ENCODE measurements at regions not wholly inside any gene's neighbourhood (a gene's known extent, or its start where the extent isn't known, plus 50 kb on each side); places are given as distances from the start of the nearest gene placed in this dataset.

DNA sequence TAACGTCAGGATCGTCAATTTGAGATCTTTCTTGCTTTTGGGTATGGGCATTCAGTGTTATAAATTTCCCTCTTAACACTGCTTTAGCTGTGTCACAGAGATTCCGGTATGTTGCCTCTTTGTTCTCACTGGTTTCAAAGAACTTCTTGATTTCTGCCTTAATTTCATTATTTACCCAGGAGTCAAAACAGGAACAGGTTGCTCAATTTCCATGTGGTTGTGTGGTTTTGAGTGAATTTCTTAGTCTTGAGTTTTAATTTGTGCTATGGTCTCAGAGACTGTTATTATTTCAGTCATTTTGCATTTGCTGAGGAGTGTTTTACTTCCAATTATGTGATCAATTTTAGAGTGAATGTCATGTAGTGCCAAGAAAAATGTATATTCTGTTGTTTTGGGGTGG lies 153.1 kb downstream of the PCDH17 start:
- no peak for DNase-seq (ENCODE audit: low read depth in 2 of 2)

DNA sequence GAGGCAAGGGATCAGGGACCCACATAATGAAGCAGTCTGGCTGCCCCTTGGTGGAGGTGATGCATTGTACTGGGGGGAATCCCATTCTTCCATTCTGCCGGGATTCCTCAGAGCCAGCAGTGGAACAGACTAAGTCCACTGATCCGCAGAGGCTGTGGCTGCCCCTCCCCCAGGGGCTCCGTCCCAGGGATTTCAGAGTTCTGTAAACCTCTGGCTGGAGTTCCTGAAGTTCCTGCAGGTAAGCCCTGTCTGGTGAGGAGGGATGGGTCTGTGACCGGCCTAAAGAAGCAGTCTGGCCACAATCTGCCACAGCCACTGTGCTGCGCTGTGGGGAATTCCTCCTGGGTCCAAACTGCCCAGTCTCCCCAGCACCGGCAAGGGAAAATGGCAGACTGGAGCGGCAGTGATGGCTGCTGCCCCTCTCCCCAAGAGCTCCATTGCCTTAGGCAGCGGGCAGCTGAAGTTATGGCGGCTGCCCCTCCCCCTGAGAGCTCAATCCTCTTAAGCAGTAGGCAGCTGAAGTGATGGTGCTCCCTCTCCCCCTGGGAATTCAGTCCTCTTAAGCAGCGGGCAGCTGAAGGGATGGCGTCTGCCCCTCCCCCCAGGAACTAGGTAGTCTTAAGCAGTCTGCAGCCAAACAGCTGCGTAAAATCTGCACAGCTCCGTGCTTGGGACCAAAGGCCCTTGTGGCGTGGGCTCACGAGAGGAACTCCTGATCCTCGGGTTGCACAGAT lies 155.7 kb downstream of the PCDH17 start:
- no peak for DNase-seq (ENCODE audit: low read depth in 2 of 2)

DNA sequence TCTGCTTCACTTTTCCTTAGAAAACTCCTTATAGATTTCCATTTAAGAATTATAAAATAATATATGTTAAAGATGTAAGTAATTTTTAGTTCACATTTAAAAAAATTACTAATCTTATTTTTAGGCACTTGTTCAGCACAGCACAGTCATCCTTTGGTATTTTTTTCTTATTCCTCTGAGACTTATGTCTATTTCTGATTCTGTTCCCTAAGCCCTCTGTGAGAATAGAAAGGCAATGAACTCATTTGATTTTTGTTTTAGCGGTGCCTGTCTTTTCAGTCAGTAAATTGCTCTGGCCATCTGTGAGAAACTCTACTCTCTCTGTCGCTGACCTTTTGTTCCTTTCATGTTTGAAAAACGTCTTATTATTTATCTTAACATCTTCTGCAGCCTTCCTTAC lies 168.1 kb downstream of the PCDH17 start:
- DNase-seq (ENCODE audit: low read depth in 2 of 2): no peak

DNA sequence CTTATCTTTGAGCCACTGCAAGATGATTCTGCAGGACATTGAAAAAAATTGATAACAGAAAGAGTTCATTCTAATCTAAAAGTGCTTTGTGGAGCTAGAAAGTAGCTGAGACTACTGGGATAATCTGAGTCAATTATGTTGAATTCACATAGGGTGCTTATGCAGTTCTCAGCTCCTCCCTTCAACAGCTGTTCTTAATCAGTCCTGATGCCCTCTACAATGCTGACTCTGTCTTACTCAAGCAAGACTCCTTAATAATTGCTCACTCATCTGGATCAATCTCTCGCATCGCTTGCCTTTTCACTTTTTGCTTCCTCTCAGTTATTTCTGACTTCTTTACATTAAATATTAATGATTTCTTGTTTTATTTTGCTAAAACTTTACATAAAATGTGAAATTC lies 182.1 kb downstream of the PCDH17 start:
- no peak for DNase-seq (ENCODE audit: low read depth in 2 of 2)

DNA sequence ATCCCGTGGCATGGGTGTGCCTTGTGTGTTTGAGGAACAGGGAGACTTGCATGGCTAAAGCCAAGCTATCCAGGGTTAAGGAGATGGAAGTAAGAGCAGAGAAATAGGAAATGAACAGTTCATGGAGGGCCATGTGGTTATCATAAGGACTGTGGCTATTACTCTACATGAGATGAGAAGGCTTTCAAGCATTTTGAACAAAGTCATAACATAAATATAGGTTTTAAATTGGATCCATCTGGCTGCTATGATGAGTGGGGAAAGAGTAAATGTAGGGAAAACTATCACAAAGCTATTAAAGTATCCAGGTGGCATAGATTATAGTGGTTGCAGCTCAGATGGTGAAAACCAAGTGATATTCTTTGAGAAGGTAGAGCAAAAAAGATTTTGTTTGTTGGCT lies 184.1 kb downstream of the PCDH17 start:
- DNase-seq (ENCODE audit: low read depth in 2 of 2): no peak

DNA sequence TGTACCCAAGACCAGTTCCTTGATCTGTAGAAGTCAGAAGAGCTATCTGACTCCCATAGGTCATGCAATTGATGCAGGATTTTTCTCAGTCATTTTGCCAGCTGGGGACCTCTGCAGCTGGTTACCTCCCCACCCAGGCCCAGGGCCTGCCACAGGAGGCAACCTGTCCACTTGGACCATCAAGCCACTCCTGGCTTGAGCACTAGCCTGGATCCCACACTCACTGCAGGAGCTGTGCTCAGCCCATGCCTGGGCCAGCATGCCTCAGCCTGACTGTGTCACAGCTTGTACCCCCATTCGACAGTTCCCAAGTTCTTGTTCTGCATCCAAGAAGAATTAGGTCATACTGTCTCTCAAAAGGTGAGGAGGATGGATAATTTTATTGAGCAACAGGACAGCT lies 189.4 kb downstream of the PCDH17 start:
- DNase-seq (ENCODE audit: low read depth in 2 of 2): no peak

DNA sequence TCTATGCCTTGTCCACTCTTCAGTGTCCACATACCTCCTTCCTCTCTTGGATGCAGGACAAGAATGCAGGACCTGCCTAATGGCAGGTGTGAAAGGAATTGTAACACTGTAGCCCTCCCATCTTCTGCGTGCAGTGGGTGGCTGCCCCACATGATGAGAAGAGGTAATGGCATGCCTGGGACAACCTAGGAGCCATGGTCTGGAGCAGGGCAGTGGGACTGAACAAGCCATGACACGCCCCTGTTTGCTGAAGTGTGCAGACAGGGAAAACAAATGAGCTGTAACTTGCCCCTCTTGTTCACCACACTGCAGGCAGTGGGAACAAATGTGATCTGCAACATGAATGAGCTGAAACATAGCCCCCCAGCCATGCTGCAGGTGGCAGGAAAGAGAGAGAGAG lies 192.2 kb downstream of the PCDH17 start:
- no peak for DNase-seq (ENCODE audit: low read depth in 2 of 2)

DNA sequence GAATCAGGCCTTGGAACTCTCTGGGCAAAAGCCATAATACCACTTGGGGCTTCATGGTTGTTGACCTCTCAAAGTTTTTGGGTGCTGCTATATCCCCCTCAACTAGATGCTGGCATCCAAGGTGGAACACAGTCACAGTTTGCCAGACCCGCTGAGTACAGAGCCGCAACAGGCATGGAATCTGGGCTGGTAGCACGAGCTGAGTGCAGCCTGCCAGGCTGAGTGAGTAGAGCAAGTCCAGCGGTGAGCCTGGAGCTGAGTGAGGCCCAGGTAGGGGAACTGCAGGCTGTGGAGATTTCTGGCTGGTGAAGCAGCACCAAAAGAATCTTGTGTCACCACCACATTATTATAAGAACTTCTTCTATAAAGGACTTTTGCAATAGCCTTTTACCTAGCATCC lies 192.6 kb downstream of the PCDH17 start:
- DNase-seq (ENCODE audit: low read depth in 2 of 2): no peak

DNA sequence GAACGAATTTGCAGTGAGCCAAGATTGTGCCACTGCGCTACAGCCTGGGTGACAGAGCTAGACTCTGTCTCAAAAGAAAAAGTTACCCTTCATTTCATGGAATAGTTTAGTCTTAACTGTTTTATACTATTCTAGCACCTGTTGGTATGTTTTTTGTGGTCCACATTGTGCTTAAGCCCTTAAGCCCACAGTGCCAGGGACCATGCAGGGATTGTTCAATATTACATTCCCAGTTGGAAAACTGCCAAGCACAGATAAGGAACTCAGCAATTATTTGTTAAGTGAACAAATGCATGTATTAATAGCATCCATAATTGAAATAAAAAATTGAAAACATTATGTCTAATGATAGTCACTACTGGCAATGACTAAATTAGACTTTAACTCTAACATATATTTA lies 193.5 kb downstream of the PCDH17 start:
- DNase-seq (ENCODE audit: low read depth in 2 of 2): no peak

DNA sequence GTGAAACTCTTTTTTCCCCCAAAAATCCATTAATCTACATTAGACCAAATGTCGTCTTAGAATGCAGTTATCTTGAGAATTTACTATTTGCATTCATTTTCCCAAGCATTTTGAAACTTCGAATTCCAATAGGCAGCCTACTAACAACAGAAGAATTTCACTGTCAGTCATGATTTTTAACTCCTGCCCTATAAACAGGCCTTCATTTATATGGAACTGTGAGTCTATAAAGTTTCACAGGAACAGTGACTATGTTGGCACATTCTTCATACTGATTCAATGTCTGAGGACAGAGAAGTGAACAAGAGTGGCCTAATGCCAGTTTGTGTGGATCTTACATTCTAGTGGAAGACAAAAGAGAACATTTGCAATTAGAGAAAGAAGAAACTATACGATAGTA lies 198.0 kb downstream of the PCDH17 start:
- no peak for DNase-seq (ENCODE audit: low read depth in 2 of 2)

DNA sequence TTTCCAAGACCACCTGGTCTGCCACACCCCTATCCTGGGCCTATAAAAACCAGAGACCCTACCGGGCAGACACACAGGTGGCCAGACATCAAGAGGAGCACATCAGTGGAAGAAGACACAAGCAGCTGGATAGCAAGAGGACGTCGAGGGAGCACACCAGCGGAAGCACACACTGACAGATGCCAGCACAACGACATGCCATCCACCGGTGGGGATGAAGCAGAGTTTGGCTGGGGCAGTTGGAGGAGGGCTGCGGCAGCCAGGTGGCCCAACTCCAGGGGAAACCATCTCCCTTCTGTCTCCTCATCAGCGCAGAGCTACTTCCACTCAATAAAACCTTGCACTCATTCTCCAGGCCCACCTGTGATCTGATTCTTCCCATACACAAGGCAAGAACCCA lies 200.6 kb downstream of the PCDH17 start:
- no peak for DNase-seq (ENCODE audit: low read depth in 2 of 2)

DNA sequence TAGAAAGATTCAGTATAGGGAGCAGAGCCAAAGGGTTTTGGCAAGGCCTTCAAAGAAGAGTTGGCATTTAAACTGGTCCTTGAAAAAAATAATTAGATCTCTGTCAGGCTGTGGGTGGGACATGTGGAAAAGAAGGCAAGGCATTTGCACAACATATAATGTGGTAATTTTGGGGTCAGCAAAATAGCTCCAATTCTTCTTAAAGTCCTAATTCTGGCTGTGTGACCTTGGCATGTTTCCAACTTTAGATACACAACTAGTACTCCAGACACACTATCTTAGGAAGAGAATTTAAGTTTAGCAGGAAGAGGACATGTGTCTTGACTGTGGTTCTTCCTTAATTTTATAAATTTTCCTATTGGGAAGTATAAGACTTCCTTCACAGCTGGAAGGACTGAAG lies 206.3 kb downstream of the PCDH17 start:
- DNase-seq (ENCODE audit: low read depth in 2 of 2): no peak

DNA sequence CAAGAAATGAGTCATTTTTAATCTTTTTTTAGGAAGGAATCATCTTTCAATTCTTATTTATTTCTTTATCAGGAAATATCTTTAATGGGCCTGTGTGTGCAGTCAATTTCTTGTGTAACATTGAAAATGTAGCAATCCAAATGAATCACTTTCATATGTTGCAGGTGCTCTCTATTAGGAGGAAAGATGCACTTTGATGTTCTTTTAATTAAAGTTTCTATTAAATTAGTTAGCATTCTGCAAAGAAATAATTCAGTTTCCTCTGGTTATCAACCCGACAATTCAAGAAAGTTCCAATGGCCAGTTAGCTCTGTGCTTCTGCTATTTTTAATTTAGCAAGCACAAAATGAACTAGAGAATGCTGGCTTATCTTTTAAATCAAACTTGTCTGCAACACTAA lies 212.0 kb downstream of the PCDH17 start:
- DNase-seq (ENCODE audit: low read depth in 2 of 2): no peak

DNA sequence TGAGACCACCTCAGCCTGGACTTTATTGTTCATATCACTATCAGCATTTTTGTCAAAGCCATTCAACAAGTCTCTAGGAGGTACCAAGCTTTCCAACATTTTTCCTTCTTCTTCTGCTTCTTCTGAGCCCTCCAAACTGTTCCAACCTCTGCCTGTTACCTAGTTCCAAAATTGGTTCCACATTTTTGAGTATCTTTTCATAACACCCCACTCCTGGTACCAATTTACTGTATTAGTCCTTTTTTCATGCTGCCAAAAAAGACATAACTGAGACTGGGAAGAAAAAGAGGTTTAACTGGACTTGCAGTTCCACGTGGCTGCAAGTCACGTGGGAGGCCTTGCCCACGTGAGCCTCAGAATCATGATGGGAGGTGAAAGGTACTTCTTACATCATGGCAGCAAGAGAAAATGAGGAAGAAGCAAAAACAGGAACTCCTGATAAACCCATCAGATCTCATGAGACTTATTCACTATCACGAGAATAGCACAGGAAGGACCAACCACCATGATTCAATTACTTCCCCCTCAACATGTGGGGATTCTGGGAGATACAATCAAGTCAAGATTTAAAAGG lies 215.1 kb downstream of the PCDH17 start:
- no peak for DNase-seq (ENCODE audit: low read depth in 2 of 2)

DNA sequence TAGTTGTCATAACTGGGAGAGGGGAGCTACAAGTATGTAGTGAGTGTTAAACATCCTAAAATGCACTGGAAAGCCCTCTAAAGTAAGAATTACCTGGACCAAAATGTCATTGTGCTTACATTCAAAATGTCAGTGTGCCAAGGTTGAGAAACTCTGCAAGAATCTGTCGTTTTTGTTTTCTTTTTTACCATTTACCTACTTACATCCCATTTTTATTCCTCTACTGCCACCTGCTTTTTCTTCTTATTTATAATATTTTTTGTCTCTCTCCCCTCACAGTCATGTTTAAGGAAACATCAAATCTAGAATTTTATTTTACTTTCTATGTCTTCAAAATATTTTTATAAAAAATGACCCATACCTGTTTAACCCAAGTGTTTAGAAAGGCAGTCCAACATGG lies 226.4 kb downstream of the PCDH17 start:
- no peak for DNase-seq (ENCODE audit: low read depth in 2 of 2)

DNA sequence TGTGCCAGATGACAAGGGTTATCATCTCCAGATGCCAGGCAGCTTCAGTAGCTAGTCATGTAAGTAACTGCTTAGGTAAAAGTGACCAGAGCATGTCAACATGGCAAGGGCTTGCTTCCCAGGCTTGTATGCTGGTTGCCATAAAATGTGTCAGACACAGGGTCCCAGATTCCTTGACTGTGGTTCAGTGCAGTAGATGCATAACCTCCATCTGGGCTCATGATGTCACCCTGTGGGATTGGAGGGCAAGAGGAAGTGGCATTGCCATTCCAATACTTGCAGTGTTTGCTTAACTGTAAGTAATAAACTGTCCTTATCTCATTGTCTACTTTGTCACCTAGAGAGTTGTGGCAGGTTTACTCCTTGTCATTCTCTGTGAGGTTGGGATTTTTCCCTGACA lies 226.8 kb downstream of the PCDH17 start:
- no peak for DNase-seq (ENCODE audit: low read depth in 2 of 2)

DNA sequence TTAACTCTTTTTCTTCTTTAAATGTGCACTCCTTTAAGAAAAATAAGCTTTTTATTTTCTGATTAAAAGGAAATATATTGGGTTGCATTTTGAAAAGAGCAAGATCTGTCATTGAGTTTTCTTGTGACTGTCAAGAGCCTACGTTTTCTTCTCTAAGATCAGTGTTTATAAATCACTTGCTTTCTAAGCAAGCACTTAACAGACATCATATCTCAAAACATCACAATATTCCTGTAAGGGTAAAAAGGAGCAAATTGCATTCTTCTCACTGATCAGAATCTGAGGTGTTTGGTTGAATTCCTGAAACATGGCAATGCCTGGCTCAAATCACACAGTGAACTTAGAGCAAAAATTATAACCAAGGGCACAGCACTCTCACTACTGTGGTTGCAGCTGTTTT lies 231.3 kb downstream of the PCDH17 start:
- DNase-seq (ENCODE audit: low read depth in 2 of 2): no peak

DNA sequence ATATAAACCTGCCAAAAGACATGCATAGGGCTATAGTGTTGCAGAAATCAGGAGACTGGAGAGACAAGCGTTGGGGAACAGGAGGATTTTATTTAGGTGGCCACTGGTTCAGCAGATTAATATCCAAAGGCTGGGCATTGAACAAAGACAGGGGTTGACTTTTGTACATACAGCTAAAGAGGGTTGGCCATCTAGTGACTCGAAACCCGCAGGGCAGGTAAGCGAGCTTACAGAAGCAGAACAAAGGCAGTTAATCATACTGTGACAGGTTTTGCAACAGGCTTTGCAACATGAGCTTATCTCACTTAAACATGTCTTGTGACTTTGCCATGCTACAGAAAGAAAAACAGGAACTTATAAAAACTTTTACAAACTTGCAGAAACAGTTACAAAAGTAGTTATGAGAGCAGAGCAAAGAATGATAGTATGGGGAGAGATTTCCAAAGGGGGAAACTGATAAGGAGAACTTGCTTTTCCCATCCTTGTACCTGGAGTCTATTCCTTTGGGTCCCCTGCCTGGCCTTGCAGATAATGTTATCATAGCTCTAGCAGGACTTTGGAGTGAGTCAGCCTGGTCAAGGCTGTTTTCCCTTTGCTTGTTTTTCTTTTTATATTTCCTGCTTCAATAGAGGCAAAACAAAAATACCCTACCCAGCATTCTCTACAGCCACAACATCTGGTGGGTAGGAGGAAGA lies 234.2 kb downstream of the PCDH17 start:
- no peak for DNase-seq (ENCODE audit: low read depth in 2 of 2)

DNA sequence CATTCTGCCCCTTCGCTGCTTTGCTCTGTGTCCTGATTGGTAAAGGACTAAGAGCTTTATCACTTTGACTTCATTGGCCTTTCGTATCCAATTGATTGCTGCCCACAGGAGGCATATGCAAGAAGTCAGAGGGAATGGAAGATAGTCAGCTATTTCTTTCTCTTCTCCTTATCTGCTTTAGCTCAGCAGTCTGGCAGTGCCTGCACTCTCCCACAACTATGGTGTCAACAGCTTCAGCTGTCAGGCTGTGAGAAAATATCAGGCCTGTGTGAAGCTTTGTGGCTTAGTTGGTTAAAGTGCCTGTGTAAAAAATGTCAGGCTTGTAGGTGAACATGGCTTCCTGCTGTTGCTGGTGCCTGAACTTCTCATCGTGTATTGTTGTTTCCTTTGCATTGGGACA lies 243.0 kb downstream of the PCDH17 start:
- no peak for DNase-seq (ENCODE audit: low read depth in 2 of 2)

DNA sequence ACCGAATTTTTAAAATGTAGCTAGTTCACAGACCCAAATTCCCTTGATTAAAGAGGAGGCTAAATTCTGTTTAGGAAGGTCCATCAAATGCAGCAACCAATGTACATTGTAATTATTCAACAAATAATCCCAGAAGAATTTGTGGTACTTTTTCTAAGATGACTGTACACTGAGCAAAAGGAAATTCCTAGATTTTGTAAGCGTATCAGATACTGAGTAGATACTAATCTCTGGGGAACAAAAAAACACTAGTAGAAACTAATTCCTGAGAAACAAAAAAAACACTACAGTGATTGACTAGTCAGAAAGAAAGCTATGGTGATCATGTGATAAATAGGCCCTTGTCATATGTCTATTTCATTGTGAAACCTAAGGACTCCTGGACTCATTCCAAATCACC lies 246.1 kb downstream of the PCDH17 start:
- DNase-seq (ENCODE audit: low read depth in 2 of 2): no peak

DNA sequence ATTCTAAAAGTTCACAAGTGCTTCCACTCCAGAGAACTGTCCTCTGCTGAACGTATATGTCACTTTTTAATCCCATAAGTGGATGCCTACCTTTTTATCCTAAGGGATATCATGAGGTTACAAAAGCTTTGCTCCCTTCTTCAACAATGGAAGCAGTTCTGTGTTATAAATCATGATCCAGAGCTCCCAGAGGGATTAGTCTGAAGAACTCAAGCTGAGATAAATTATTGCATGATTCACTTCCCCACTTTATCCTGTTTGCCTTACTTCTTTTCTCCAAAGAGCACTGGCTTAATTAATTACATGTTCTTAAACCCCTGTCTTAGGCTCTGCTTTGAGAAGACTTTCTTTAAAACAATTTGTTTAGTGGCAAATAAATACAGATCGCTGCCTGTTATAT lies 246.7 kb downstream of the PCDH17 start:
- no peak for DNase-seq (ENCODE audit: low read depth in 2 of 2)

DNA sequence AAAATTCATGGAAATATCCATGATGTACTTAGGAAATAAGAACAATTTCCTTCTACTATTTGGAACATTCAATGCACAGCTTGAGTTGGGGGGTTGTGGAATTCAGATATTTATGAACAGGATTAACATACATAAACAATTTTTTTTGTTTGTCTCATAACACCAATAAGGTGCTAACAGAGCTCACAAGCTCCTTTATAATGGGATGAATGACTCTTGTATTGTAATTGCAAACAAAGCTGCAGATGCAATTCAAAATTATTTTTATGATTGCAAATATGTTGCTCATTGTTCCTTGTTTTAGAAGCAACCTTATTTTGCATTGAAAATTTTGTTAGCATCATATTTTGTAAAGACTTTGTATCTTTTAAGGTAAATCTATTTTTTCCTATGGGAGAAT lies 265.7 kb downstream of the PCDH17 start:
- DNase-seq (ENCODE audit: low read depth in 2 of 2): no peak

DNA sequence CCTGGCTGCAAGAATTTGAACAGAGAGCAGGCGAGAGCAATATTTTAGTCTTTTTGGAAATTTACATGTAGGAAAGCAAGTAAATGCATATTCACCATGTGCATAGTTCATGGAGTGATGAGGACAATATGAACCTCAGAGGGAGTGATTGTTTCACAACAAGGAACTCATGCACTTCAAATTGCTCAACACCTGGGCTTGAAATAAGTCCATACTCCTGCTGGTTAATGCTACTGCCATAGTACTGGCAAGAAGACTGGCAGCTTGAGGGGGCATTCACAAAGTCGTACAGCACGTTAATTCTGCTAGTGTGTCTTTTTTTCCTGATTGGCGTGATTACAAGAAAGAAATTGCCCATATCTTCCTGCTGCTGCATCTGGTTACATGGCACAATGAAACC lies 267.6 kb downstream of the PCDH17 start:
- DNase-seq (ENCODE audit: low read depth in 2 of 2): no peak

Measured in stimulated activated CD8-positive, alpha-beta memory T cell treated with anti-CD3 and anti-CD28 coated beads, Interleukin-7, amount 100 ng/mL, for 4 hours (primary cell).